ENCODE measurements at regions not wholly inside any gene's neighbourhood (a gene's known extent, or its start where the extent isn't known, plus 50 kb on each side); places are given as distances from the start of the nearest gene placed in this dataset.

- no peak for ATAC-seq (ENCODE audit: low read depth)
- Mint-ChIP-seq H3K4me1 (no peaks in the 10 kb centered on the region), H3K9me3 (ENCODE audit: insufficient read depth) (no peaks in the 10 kb centered on the region), H3K4me3 (no peak overlapping the region), H3K27ac (no peak overlapping the region), H3K27me3 (no peaks in the 10 kb centered on the region)
- Histone ChIP-seq H3K4me2 (replicated peaks; ENCODE audit: low read depth, low read length, poor library complexity, severe bottlenecking) (no peak overlapping the region), H3K9ac (ENCODE audit: low read length) (no peak overlapping the region), H3K27ac (ENCODE audit: low read length in 2 of 2) (no peak overlapping the region), H3K36me3 (replicated peaks in 1 of 2; ENCODE audit: control extremely low read depth in 1 of 2, control insufficient read depth in 1 of 2, extremely low read depth in 1 of 2, insufficient read depth in 2 of 2, low read length in 1 of 2) (no peaks in the 10 kb centered on the region), H4K20me1 (ENCODE audit: control insufficient read depth, insufficient read depth, low read length, poor library complexity, severe bottlenecking) (no peaks in the 10 kb centered on the region), H3K4me1 (ENCODE audit: control insufficient read depth in 2 of 2, insufficient read depth in 2 of 2, low read length in 2 of 2) (no peaks in the 10 kb centered on the region), H3K9me3 (ENCODE audit: control extremely low read depth in 1 of 3, control insufficient read depth in 2 of 3, insufficient read depth in 1 of 3, low read length in 2 of 3) (no peaks in the 10 kb centered on the region), H3K27me3 (replicated peaks in 1 of 4; ENCODE audit: control extremely low read depth in 1 of 4, control insufficient read depth in 3 of 4, insufficient read depth in 4 of 4, low read length in 3 of 4) (no peaks in the 10 kb centered on the region), H3K4me3 (ENCODE audit: control extremely low read depth in 1 of 5, extremely low read depth in 1 of 5, insufficient read depth in 1 of 5, low read depth in 2 of 5, low read length in 4 of 5) (no peak overlapping the region), H2AFZ (ENCODE audit: insufficient read depth, low read depth, low read length, poor library complexity, severe bottlenecking) (no peak overlapping the region), H3K79me2 (ENCODE audit: control insufficient read depth, insufficient read depth, low read length) (no peaks in the 10 kb centered on the region)
- ChIA-PET POLR2A (no interaction called here), CTCF (no interaction called here)
- WGBS (ENCODE audit: insufficient coverage), result 100% methylated on average over 1 of the region's 2 CpGs
- intact Hi-C loops (cut with micrococcal nuclease), result no loop called here
- TF ChIP-seq CTCF (IDR thresholded peaks at IDR 0.05), result no peak
- no peak for DNase-seq
Measured at GRCh38 chr2:66761826-66762225, 326.9 kb downstream of the MEIS1 start.

GRCh38 chr2:66762761-66763160 is 327.8 kb downstream of the MEIS1 start:
- no peaks in the 10 kb centered on the region for H3K27me3 Mint-ChIP-seq
- Histone ChIP-seq H3K4me2 (replicated peaks; ENCODE audit: low read depth, low read length, poor library complexity, severe bottlenecking) (no peak overlapping the region), H3K79me2 (ENCODE audit: control insufficient read depth, insufficient read depth, low read length) (no peaks in the 10 kb centered on the region), H3K27me3 (replicated peaks in 1 of 4; ENCODE audit: control extremely low read depth in 1 of 4, control insufficient read depth in 3 of 4, insufficient read depth in 4 of 4, low read length in 3 of 4) (no peaks in the 10 kb centered on the region), H3K4me1 (ENCODE audit: control insufficient read depth in 2 of 2, insufficient read depth in 2 of 2, low read length in 2 of 2) (no peaks in the 10 kb centered on the region), H3K36me3 (replicated peaks in 1 of 2; ENCODE audit: control extremely low read depth in 1 of 2, control insufficient read depth in 1 of 2, extremely low read depth in 1 of 2, insufficient read depth in 2 of 2, low read length in 1 of 2) (no peaks in the 10 kb centered on the region), H3K9ac (ENCODE audit: low read length) (no peak overlapping the region), H4K20me1 (ENCODE audit: control insufficient read depth, insufficient read depth, low read length, poor library complexity, severe bottlenecking) (no peaks in the 10 kb centered on the region), H3K27ac (ENCODE audit: low read length in 2 of 2) (no peak overlapping the region), H2AFZ (ENCODE audit: insufficient read depth, low read depth, low read length, poor library complexity, severe bottlenecking) (no peak overlapping the region), H3K9me3 (ENCODE audit: control extremely low read depth in 1 of 3, control insufficient read depth in 2 of 3, insufficient read depth in 1 of 3, low read length in 2 of 3) (no peaks in the 10 kb centered on the region), H3K4me3 (ENCODE audit: control extremely low read depth in 1 of 5, extremely low read depth in 1 of 5, insufficient read depth in 1 of 5, low read depth in 2 of 5, low read length in 4 of 5) (no peak overlapping the region)
- ATAC-seq (ENCODE audit: low read depth) (no peak), DNase-seq (no peak)
- no peak overlapping the region for H3K4me3 Mint-ChIP-seq
- POLR2A ChIA-PET, result no interaction called here
- no peak overlapping the region for H3K27ac Mint-ChIP-seq
- no peaks in the 10 kb centered on the region for H3K9me3 Mint-ChIP-seq (ENCODE audit: insufficient read depth)
- CTCF ChIA-PET, result no interaction called here
- no CpG with 5 or more reads among the region's 25 CpGs for WGBS (ENCODE audit: insufficient coverage)
- intact Hi-C loops (cut with micrococcal nuclease), result no loop called here
- no peak for TF ChIP-seq EZH2 (IDR thresholded peaks at IDR 0.05; ENCODE audit: borderline replicate concordance, insufficient read depth, low read depth, low read length, poor library complexity, severe bottlenecking)
- TF ChIP-seq CTCF (IDR thresholded peaks at IDR 0.05), result no peak
- no peaks in the 10 kb centered on the region for H3K4me1 Mint-ChIP-seq
